Hepatocyte (in vitro differentiated cells): ENCODE measurements at regions not wholly inside any gene's neighbourhood (a gene's known extent, or its start where the extent isn't known, plus 50 kb on each side); places are given as distances from the start of the nearest gene placed in this dataset.

Experiments
- EZH2 ChIP-seq: fragments of 200-600 bp; sonication (generic); IDR thresholded peaks from 2 replicates; pipeline ENCODE4 v1.6.1; 2016; ENCODE audit warnings: antibody characterized with exemption, mild to moderate bottlenecking, borderline replicate concordance
- EZH2phosphoT487 ChIP-seq: fragments of 200-600 bp; sonication (generic); IDR thresholded peaks from one replicate; pipeline ENCODE4 v1.6.1; 2018; ENCODE audit warnings: antibody characterized with exemption, mild to moderate bottlenecking, low read depth, moderate library complexity; ENCODE audit not compliant: unreplicated experiment, severe bottlenecking
- TF ChIP-seq, protein P1 (sequence below): fragments of 200-600 bp; sonication (generic); IDR thresholded peaks from 2 replicates; pipeline ENCODE4 v1.5.1; 2016; ENCODE audit warnings: antibody characterized with exemption, mild to moderate bottlenecking; ENCODE audit not compliant: poor library complexity

DNA sequence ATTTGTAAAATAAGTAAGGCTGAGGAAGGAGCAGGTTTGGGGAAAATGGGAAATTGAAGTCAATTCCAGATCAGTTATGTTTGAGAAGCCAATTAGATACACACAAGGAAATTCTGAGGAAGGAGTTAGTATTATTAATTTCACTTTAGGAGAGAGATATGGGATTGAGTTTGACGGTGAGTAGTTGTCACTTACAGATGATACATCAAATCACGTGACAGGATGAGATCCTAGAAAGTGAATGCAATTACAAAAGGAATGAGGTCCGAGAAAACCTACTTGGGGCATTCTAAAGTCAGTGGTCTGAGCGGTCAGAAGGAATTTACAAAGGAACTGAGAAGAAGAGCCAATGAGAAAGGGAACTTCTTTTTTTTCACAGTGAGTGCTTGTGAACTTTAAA, 364.3 kb upstream of the TMEM229A start:
- TF ChIP-seq, protein P1, sequence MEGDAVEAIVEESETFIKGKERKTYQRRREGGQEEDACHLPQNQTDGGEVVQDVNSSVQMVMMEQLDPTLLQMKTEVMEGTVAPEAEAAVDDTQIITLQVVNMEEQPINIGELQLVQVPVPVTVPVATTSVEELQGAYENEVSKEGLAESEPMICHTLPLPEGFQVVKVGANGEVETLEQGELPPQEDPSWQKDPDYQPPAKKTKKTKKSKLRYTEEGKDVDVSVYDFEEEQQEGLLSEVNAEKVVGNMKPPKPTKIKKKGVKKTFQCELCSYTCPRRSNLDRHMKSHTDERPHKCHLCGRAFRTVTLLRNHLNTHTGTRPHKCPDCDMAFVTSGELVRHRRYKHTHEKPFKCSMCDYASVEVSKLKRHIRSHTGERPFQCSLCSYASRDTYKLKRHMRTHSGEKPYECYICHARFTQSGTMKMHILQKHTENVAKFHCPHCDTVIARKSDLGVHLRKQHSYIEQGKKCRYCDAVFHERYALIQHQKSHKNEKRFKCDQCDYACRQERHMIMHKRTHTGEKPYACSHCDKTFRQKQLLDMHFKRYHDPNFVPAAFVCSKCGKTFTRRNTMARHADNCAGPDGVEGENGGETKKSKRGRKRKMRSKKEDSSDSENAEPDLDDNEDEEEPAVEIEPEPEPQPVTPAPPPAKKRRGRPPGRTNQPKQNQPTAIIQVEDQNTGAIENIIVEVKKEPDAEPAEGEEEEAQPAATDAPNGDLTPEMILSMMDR, result no peak
- TF ChIP-seq EZH2, result no peak
- no peak for TF ChIP-seq EZH2phosphoT487
